OCI-LY1 (cell line): ENCODE measurements at regions not wholly inside any gene's neighbourhood (a gene's known extent, or its start where the extent isn't known, plus 50 kb on each side); places are given as distances from the start of the nearest gene placed in this dataset.

Source experiments
- H2AFZ ChIP-seq: fragments of 200-600 bp; sonication (generic), shearing (Covaris generic); 2 replicates; pipeline ENCODE4 v1.6.0; 2014; ENCODE audit warnings: antibody characterized with exemption, mild to moderate bottlenecking, low read length
- H3F3A ChIP-seq: fragments of 200-600 bp; sonication (generic), shearing (Covaris generic); 2 replicates; pipeline ENCODE4 v1.6.0; 2014; ENCODE audit warnings: mild to moderate bottlenecking, antibody characterized with exemption, low read length, moderate library complexity; ENCODE audit not compliant: insufficient read depth
- H3K27ac ChIP-seq: fragments of 200-600 bp; sonication (generic); 2 replicates; pipeline ENCODE4 v1.5.1; 2014; ENCODE audit warnings: low read length, mixed run types, mild to moderate bottlenecking, low read depth; ENCODE audit not compliant: poor library complexity, severe bottlenecking
- H3K27me3 ChIP-seq: fragments of 200-600 bp; sonication (generic); 2 replicates; pipeline ENCODE4 v1.6.0; 2014; ENCODE audit warnings: antibody characterized with exemption, mild to moderate bottlenecking, low read length, moderate library complexity; ENCODE audit not compliant: insufficient read depth
- H3K36me3 ChIP-seq: fragments of 200-600 bp; sonication (generic); 2 replicates; pipeline ENCODE4 v1.6.1; 2014; ENCODE audit warnings: mild to moderate bottlenecking, antibody characterized with exemption, low read length, moderate library complexity, mixed read lengths; ENCODE audit not compliant: insufficient read depth
- H3K4me1 ChIP-seq: fragments of 200-600 bp; sonication (generic); 2 replicates; pipeline ENCODE4 v1.5.1; 2014; ENCODE audit warnings: mild to moderate bottlenecking, low read length, moderate library complexity; ENCODE audit not compliant: insufficient read depth, severe bottlenecking
- H3K4me2 ChIP-seq: fragments of 200-600 bp; sonication (generic), shearing (Covaris generic); 2 replicates; pipeline ENCODE4 v1.6.1; 2014; ENCODE audit warnings: low read length
- H3K4me3 ChIP-seq: fragments of 200-600 bp; sonication (generic); 2 replicates; pipeline ENCODE4 v1.5.1; 2014; ENCODE audit warnings: low read length, low read depth, mild to moderate bottlenecking, mixed read lengths; ENCODE audit not compliant: poor library complexity, severe bottlenecking
- H3K79me2 ChIP-seq: fragments of 200-600 bp; shearing (Covaris generic); 2 replicates; pipeline ENCODE4 v1.6.1; 2016; ENCODE audit warnings: mixed run types, low read length, mixed read lengths; ENCODE audit not compliant: insufficient read depth
- H3K9ac ChIP-seq: fragments of 200-600 bp; sonication (generic), shearing (Covaris generic); 2 replicates; pipeline ENCODE4 v1.6.1; 2014; ENCODE audit warnings: mild to moderate bottlenecking, low read length, mixed read lengths
- H3K9me2 ChIP-seq: fragments of 200-600 bp; sonication (generic), shearing (Covaris generic); 2 replicates; pipeline ENCODE4 v1.6.1; 2014; ENCODE audit warnings: low read depth, mild to moderate bottlenecking, low read length, mixed read lengths
- H3K9me3 ChIP-seq: fragments of 200-600 bp; shearing (Covaris generic); 2 replicates; pipeline ENCODE4 v1.6.1; 2014; ENCODE audit warnings: low read length, mixed read lengths
- H4K20me1 ChIP-seq: fragments of 200-600 bp; sonication (generic), shearing (Covaris generic); 2 replicates; pipeline ENCODE4 v1.6.0; 2016; ENCODE audit warnings: mild to moderate bottlenecking, low read length; ENCODE audit not compliant: insufficient read depth
- EZH2 ChIP-seq: fragments of 200-600 bp; sonication (generic), shearing (Covaris generic); IDR thresholded peaks from 2 replicates; pipeline ENCODE4 v1.8.0; 2017; ENCODE audit warnings: borderline replicate concordance, mixed run types, mild to moderate bottlenecking, antibody characterized with exemption, low read length, moderate library complexity, mixed read lengths
- TF ChIP-seq, protein P1 (sequence below): fragments of 200-600 bp; sonication (generic), shearing (Covaris generic); IDR thresholded peaks from 2 replicates; pipeline ENCODE4 v1.5.1; 2017; ENCODE audit warnings: mild to moderate bottlenecking, antibody characterized with exemption, low read length, moderate library complexity, mixed read lengths

GRCh38 chr9:93857528-93857927 is 97.6 kb downstream of the BARX1 start:
- Histone ChIP-seq H4K20me1 (no peaks in the 10 kb centered on the region), H3K9me3 (no peaks in the 10 kb centered on the region), H3F3A (no peaks in the 10 kb centered on the region), H2AFZ (no peak overlapping the region), H3K4me3 (no peak overlapping the region), H3K4me1 (no peaks in the 10 kb centered on the region), H3K9ac (no peak overlapping the region), H3K4me2 (no peak overlapping the region), H3K27ac (no peak overlapping the region), H3K36me3 (no peaks in the 10 kb centered on the region), H3K9me2 (no peaks in the 10 kb centered on the region), H3K79me2 (no peaks in the 10 kb centered on the region), H3K27me3 (0 out of 2 replicates have a peak, but pooled peaks cover 4% of the 10 kb centered on the region)
- TF ChIP-seq EZH2: no peak
- TF ChIP-seq, protein P1, sequence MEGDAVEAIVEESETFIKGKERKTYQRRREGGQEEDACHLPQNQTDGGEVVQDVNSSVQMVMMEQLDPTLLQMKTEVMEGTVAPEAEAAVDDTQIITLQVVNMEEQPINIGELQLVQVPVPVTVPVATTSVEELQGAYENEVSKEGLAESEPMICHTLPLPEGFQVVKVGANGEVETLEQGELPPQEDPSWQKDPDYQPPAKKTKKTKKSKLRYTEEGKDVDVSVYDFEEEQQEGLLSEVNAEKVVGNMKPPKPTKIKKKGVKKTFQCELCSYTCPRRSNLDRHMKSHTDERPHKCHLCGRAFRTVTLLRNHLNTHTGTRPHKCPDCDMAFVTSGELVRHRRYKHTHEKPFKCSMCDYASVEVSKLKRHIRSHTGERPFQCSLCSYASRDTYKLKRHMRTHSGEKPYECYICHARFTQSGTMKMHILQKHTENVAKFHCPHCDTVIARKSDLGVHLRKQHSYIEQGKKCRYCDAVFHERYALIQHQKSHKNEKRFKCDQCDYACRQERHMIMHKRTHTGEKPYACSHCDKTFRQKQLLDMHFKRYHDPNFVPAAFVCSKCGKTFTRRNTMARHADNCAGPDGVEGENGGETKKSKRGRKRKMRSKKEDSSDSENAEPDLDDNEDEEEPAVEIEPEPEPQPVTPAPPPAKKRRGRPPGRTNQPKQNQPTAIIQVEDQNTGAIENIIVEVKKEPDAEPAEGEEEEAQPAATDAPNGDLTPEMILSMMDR: no peak

DNA sequence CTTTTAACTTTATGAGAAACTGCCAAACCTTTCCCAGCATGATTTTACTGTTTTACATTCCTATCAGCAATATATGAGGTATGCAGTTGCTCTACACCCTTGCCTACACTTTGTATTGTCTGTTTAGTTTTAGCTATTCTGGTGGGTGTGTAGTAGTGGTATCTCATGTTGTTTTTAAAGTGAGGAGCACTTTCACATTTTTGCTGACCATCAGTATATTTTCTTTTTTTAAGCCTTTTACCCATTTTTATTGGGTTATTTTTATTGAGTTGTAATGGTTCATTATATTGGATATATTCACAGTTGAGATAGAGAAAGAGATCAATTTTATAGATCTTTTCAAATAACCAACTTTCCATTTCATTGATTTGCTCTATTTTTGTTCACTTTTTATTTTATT is 102.4 kb downstream of the BARX1 start:
- Histone ChIP-seq H3K9ac (no peak overlapping the region), H3K9me3 (no peaks in the 10 kb centered on the region), H2AFZ (no peak overlapping the region), H3K27me3 (0 out of 2 replicates have a peak, but pooled peaks cover 4% of the 10 kb centered on the region), H3K9me2 (no peaks in the 10 kb centered on the region), H3K4me3 (no peak overlapping the region), H3K36me3 (no peaks in the 10 kb centered on the region), H3F3A (no peaks in the 10 kb centered on the region), H4K20me1 (no peaks in the 10 kb centered on the region), H3K27ac (no peak overlapping the region), H3K4me2 (no peak overlapping the region), H3K4me1 (no peaks in the 10 kb centered on the region), H3K79me2 (no peaks in the 10 kb centered on the region)
- TF ChIP-seq, protein P1: no peak
- no peak for TF ChIP-seq EZH2

DNA sequence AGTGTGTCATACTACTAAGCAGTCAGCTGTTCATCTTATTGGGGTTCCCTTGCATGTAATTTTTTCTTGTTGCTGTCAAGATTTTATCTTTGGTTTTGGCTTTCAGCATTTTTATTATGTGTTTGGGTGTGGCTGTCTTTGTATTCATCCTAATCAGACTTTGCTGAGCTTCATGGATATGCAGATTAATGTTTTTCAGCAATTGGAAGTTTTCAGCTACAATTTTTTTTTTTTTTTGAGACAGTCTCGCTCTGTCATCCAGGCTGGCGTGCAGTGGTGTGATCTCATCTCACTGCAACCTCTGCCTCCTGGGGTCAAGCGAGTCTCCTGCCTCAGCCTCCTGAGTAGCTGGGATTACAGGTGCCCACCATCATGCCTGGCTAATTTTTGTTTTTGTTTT is 108.8 kb downstream of the BARX1 start:
- H3K27ac ChIP-seq: no peak overlapping the region
- no peaks in the 10 kb centered on the region for H4K20me1 ChIP-seq
- H3K79me2 ChIP-seq: no peaks in the 10 kb centered on the region
- H2AFZ ChIP-seq: no peak overlapping the region
- no peaks in the 10 kb centered on the region for H3K9me3 ChIP-seq
- H3K36me3 ChIP-seq: no peaks in the 10 kb centered on the region
- no peak overlapping the region for H3K9ac ChIP-seq
- H3K9me2 ChIP-seq: no peaks in the 10 kb centered on the region
- no peaks in the 10 kb centered on the region for H3F3A ChIP-seq
- H3K4me1 ChIP-seq: no peaks in the 10 kb centered on the region
- H3K27me3 ChIP-seq: no peaks in the 10 kb centered on the region
- H3K4me2 ChIP-seq: no peak overlapping the region
- no peak overlapping the region for H3K4me3 ChIP-seq
- TF ChIP-seq, protein P1: no peak
- no peak for TF ChIP-seq EZH2
